ENCODE measurements at regions not wholly inside any gene's neighbourhood (a gene's known extent, or its start where the extent isn't known, plus 50 kb on each side); places are given as distances from the start of the nearest gene placed in this dataset.

GRCh38 chr2:128901572-128902391, 583.1 kb upstream of the HS6ST1 start:
- H3K4me3 ChIP-seq = no peak overlapping the region

DNA sequence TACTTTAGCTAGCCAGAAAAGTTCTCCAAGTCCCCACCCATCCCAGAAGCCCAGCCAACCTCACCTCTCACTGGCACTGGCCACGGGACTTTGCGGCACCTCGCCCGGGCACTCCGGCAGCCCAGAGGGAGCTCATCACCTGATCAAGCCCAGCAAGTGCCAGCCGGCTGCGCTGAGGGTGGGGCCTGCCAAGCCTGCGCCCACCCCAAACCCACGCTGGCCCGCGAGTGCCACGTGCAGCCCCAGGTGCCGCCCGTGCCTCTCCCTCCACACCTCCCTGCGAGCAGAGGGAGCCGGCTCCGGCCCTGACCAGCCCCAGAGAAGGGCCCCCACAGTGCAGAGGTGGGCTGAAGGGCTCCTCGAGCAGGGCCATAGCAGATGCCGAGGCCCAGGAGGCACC, 585.0 kb upstream of the HS6ST1 start:
- DNase-seq (ENCODE audit: low spot score) = no peak
- Histone ChIP-seq H3K9me3 (ENCODE audit: low read depth) (no peaks in the 10 kb centered on the region), H3K79me2 (no peaks in the 10 kb centered on the region), H3K4me2 (no peak overlapping the region), H3K36me3 (replicated peaks; ENCODE audit: insufficient read depth, low read depth) (no peaks in the 10 kb centered on the region), H4K20me1 (ENCODE audit: insufficient read depth, poor library complexity, severe bottlenecking) (no peaks in the 10 kb centered on the region), H3K27me3 (no peaks in the 10 kb centered on the region), H3K4me1 (ENCODE audit: insufficient read depth) (no peaks in the 10 kb centered on the region), H3K9me2 (replicated peaks; ENCODE audit: insufficient read depth) (no peaks in the 10 kb centered on the region), H2AFZ (no peak overlapping the region), H3K4me3 (no peak overlapping the region), H3K27ac (no peak overlapping the region)
- 97% methylated on average over 18 of the region's 19 CpGs for WGBS (ENCODE audit: low lambda C conversion rate, missing lambda C conversion rate)
- TF ChIP-seq EZH2 (IDR thresholded peaks at IDR 0.05; ENCODE audit: borderline replicate concordance) (no peak), EZH2phosphoT487 (IDR thresholded peaks at IDR 0.05; ENCODE audit: low read depth, severe bottlenecking, unreplicated experiment) (no peak)
- TF ChIP-seq, protein P1, sequence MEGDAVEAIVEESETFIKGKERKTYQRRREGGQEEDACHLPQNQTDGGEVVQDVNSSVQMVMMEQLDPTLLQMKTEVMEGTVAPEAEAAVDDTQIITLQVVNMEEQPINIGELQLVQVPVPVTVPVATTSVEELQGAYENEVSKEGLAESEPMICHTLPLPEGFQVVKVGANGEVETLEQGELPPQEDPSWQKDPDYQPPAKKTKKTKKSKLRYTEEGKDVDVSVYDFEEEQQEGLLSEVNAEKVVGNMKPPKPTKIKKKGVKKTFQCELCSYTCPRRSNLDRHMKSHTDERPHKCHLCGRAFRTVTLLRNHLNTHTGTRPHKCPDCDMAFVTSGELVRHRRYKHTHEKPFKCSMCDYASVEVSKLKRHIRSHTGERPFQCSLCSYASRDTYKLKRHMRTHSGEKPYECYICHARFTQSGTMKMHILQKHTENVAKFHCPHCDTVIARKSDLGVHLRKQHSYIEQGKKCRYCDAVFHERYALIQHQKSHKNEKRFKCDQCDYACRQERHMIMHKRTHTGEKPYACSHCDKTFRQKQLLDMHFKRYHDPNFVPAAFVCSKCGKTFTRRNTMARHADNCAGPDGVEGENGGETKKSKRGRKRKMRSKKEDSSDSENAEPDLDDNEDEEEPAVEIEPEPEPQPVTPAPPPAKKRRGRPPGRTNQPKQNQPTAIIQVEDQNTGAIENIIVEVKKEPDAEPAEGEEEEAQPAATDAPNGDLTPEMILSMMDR (IDR thresholded peaks at IDR 0.05; ENCODE audit: poor library complexity) = no peak

More at GRCh38 chr2:128901572-128902391, 583.1 kb upstream of the HS6ST1 start:
- WGBS (ENCODE audit: low lambda C conversion rate, missing lambda C conversion rate) = 96% methylated on average over 44 of the region's 46 CpGs
- no peak overlapping the region for H3K27ac ChIP-seq
- no peaks in the 10 kb centered on the region for H3K27me3 ChIP-seq
- H3K9me3 ChIP-seq (ENCODE audit: low read depth) = no peaks in the 10 kb centered on the region
- no peaks in the 10 kb centered on the region for H3K79me2 ChIP-seq
- no peaks in the 10 kb centered on the region for H3K9me2 ChIP-seq (replicated peaks; ENCODE audit: insufficient read depth)
- H3K4me1 ChIP-seq (ENCODE audit: insufficient read depth) = no peaks in the 10 kb centered on the region
- no peaks in the 10 kb centered on the region for H4K20me1 ChIP-seq (ENCODE audit: insufficient read depth, poor library complexity, severe bottlenecking)
- no peaks in the 10 kb centered on the region for H3K36me3 ChIP-seq (replicated peaks; ENCODE audit: insufficient read depth, low read depth)
- H2AFZ ChIP-seq = no peak overlapping the region
- H3K4me2 ChIP-seq = no peak overlapping the region
- TF ChIP-seq EZH2 (IDR thresholded peaks at IDR 0.05; ENCODE audit: borderline replicate concordance) (no peak), EZH2phosphoT487 (IDR thresholded peaks at IDR 0.05; ENCODE audit: low read depth, severe bottlenecking, unreplicated experiment) (no peak)
- TF ChIP-seq, protein P1 (IDR thresholded peaks at IDR 0.05; ENCODE audit: poor library complexity) = no peak
- no peak for DNase-seq (ENCODE audit: low spot score)

DNA sequence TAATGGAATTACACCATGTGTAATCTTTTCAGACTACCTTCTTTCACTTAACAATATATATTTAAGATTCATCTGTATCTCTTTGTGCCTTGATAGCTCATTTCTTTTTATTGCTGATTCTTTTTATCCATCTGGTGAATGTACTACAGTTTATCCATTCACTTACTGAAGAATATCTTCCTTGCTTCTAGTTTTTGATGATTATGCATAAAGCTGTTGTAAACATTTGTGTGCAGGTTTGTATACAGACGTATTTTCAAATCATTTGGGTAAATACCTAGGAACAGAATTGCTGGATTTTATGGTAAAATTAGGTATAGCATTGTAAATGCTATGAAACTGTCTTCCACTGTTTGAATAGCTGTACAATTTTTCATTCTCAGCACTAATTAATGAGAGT, 592.6 kb upstream of the HS6ST1 start:
- no peak overlapping the region for H2AFZ ChIP-seq
- H3K9me2 ChIP-seq (replicated peaks; ENCODE audit: insufficient read depth) = no peaks in the 10 kb centered on the region
- DNase-seq (ENCODE audit: low spot score) = no peak
- no peaks in the 10 kb centered on the region for H4K20me1 ChIP-seq (ENCODE audit: insufficient read depth, poor library complexity, severe bottlenecking)
- no peaks in the 10 kb centered on the region for H3K36me3 ChIP-seq (replicated peaks; ENCODE audit: insufficient read depth, low read depth)
- WGBS (ENCODE audit: low lambda C conversion rate, missing lambda C conversion rate) = 86% methylated on average over 1 of the region's 1 CpG
- H3K79me2 ChIP-seq = no peaks in the 10 kb centered on the region
- no peaks in the 10 kb centered on the region for H3K27me3 ChIP-seq
- H3K27ac ChIP-seq = no peak overlapping the region
- peaks cover 1% of the 10 kb centered on the region for H3K9me3 ChIP-seq (ENCODE audit: low read depth)
- H3K4me3 ChIP-seq = no peak overlapping the region
- no peaks in the 10 kb centered on the region for H3K4me1 ChIP-seq (ENCODE audit: insufficient read depth)
- H3K4me2 ChIP-seq = no peak overlapping the region
- TF ChIP-seq, protein P1 (IDR thresholded peaks at IDR 0.05; ENCODE audit: poor library complexity) = no peak
- TF ChIP-seq EZH2 (IDR thresholded peaks at IDR 0.05; ENCODE audit: borderline replicate concordance) = no peak
